Transverse colon (tissue), 4 donors: ENCODE measurements at regions not wholly inside any gene's neighbourhood (a gene's known extent, or its start where the extent isn't known, plus 50 kb on each side); places are given as distances from the start of the nearest gene placed in this dataset.

Experiments
- DNase-seq: peaks from one replicate; pipeline ENCODE4 v3.0.0-alpha.2; 2019
- H3K27ac ChIP-seq, 4 donors: fragments of 200-600 bp; sonication (generic); 2 replicates each; pipeline ENCODE4 v1.5.1; 2016 to 2018; ENCODE audit warnings: inconsistent platforms in 4 of 4
- H3K27me3 ChIP-seq: fragments of 200-600 bp; sonication (generic); 2 replicates; pipeline ENCODE4 v1.5.1; 2017; ENCODE audit warnings: inconsistent platforms
- H3K36me3 ChIP-seq, 4 donors: fragments of 200-600 bp; sonication (generic); 2 replicates each; pipeline ENCODE4 v1.5.1; 2017 to 2019; ENCODE audit warnings: inconsistent platforms in 4 of 4
- H3K4me1 ChIP-seq, 4 donors: fragments of 200-600 bp; sonication (generic); 2 replicates each; pipeline ENCODE4 v1.5.1; 2017 to 2020; ENCODE audit warnings: inconsistent platforms in 4 of 4
- H3K4me3 ChIP-seq, 4 donors: fragments of 200-600 bp; sonication (generic); 1 replicate in 1 of 4; 2 replicates in 3 of 4; pipeline versions ENCODE4 v1.5.1 to v1.6.1; 2017 to 2019; ENCODE audit warnings: inconsistent platforms in 4 of 4
- H3K9me3 ChIP-seq, 2 donors: fragments of 200-600 bp; sonication (generic); 2 replicates each; pipeline ENCODE4 v1.5.1; 2017 to 2019; ENCODE audit warnings: inconsistent platforms in 2 of 2
- EP300 ChIP-seq: sonication (generic); formaldehyde crosslinking; IDR thresholded peaks from one replicate; pipeline ENCODE4 v1.6.1; 2017; ENCODE audit warnings: antibody characterized with exemption, low read depth
- POLR2A ChIP-seq: fragments of 450-650 bp; IDR thresholded peaks from one replicate; pipeline ENCODE4 v1.6.1; 2016; ENCODE audit warnings: antibody characterized with exemption, mild to moderate bottlenecking, moderate library complexity
- POLR2AphosphoS5 ChIP-seq, 3 donors: sonication (generic); formaldehyde crosslinking; IDR thresholded peaks; one replicate each; pipeline ENCODE4 v1.6.1; 2016; ENCODE audit warnings: antibody characterized with exemption in 3 of 3
- WGBS, 2 donors: methylation state at CpG; one replicate each; pipeline ENCODE4 v1.1.5; 2018; ENCODE audit warnings: low coverage in 1 of 2; 5-methylcytosine and 5-hydroxymethylcytosine counted together
- in situ Hi-C, 4 donors: fragments of 200-750 bp; cut with MboI; loops; one replicate each; pipeline versions ENCODE4 v1.15.0 to v1.15.1; 2017; ENCODE audit warnings: low sequenced_read_pairs in 3 of 4, low pct_ligation_motif_present in 1 of 4, low pct_unique_long_range_greater_than_20kb in 1 of 4
- intact Hi-C: fragments of 100-400 bp; cut with DNase I; formaldehyde crosslinking; loops from one replicate; pipeline ENCODE4 v1.15.1; 2023; ENCODE audit warnings: low total_unique reads
- TF ChIP-seq, protein P1 (sequence below), 5 experiments: fragments of 200-600 bp in 3 of 5; fragments of 450-650 bp in 2 of 5; sonication (generic) in 3 of 5; IDR thresholded peaks; 1 replicate in 2 of 5; 2 replicates in 3 of 5; pipeline ENCODE4 v1.5.1; 2016 to 2017; ENCODE audit warnings: antibody characterized with exemption in 5 of 5, inconsistent platforms in 3 of 5, mild to moderate bottlenecking in 2 of 5, moderate library complexity in 1 of 5

DNA sequence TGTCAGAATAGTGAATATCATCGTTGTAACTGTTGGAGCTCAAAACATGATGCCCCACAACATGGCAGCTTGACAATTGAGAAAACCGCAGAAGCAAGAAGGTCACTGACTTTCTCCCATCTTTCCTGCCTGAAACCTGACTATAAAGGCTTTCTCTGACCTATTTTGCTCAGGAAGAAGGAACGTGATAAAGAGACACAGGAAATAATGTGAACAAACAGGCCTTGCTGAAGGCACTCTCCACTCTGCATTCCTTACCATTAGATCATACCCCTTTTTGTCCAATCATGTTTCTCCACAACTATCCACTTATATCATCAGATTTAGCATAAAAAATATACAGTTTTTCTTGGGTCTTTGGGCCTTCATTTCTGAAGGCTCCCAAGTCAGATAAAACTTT, 916.8 kb downstream of the METTL15 start:
- in situ Hi-C loops, result loop anchor here in 1 of 4 donors (25.0 kb wide), 1 partner anchor 88 kb away; no protein-coding TSS in a partner anchor
- H3K4me1 ChIP-seq, result no peaks in the 10 kb centered on the region
- DNase-seq, result no peak
- H3K4me3 ChIP-seq, result no peak overlapping the region
- WGBS, 2 donors, result 58 to 65% methylated on average over 3 of the region's 3 CpGs
- H3K9me3 ChIP-seq, result peaks cover 4 to 5% of the 10 kb centered on the region in 2 donors
- H3K27ac ChIP-seq, result no peak overlapping the region
- no peaks in the 10 kb centered on the region for H3K36me3 ChIP-seq
- intact Hi-C loops, result no loop called here
- H3K27me3 ChIP-seq, result no peaks in the 10 kb centered on the region
- no peak for TF ChIP-seq POLR2A
- TF ChIP-seq, protein P1, sequence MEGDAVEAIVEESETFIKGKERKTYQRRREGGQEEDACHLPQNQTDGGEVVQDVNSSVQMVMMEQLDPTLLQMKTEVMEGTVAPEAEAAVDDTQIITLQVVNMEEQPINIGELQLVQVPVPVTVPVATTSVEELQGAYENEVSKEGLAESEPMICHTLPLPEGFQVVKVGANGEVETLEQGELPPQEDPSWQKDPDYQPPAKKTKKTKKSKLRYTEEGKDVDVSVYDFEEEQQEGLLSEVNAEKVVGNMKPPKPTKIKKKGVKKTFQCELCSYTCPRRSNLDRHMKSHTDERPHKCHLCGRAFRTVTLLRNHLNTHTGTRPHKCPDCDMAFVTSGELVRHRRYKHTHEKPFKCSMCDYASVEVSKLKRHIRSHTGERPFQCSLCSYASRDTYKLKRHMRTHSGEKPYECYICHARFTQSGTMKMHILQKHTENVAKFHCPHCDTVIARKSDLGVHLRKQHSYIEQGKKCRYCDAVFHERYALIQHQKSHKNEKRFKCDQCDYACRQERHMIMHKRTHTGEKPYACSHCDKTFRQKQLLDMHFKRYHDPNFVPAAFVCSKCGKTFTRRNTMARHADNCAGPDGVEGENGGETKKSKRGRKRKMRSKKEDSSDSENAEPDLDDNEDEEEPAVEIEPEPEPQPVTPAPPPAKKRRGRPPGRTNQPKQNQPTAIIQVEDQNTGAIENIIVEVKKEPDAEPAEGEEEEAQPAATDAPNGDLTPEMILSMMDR (IDR thresholded peaks at IDR 0.05), result no peak
- TF ChIP-seq POLR2AphosphoS5 (IDR thresholded peaks at IDR 0.05), result no peak
- TF ChIP-seq EP300, result no peak

DNA sequence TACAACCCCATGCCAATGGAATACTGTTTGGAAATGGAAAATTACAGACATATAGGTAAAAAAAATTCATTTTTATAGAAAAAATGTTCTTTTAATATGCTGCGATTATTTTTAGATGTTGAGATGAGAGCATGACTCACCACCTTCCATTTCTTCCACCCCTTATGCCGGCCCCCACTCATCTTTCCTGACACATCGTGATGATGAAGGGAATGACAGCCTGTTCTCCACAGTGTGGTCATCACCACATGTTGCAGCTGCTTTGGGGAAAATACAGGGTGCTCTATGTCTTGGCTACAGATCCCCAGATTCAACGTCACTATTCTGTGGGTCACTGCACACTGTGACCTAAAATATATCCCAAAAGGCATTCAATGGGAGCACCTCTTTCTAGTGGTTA, 916.2 kb downstream of the METTL15 start:
- Histone ChIP-seq H3K4me3 (no peak overlapping the region), H3K36me3 (no peaks in the 10 kb centered on the region), H3K9me3 (peaks cover 4 to 5% of the 10 kb centered on the region in 2 donors), H3K4me1 (no peaks in the 10 kb centered on the region), H3K27me3 (no peaks in the 10 kb centered on the region), H3K27ac (no peak overlapping the region)
- no peak for TF ChIP-seq POLR2A
- TF ChIP-seq POLR2AphosphoS5 (IDR thresholded peaks at IDR 0.05), result no peak
- no peak for TF ChIP-seq EP300
- TF ChIP-seq, protein P1 (IDR thresholded peaks at IDR 0.05), result no peak
- no peak for DNase-seq
- 71 to 82% methylated on average over 3 to 4 of the region's 4 CpGs for WGBS, 2 donors
- in situ Hi-C loops, result no loop called here
- intact Hi-C loops, result no loop called here

DNA sequence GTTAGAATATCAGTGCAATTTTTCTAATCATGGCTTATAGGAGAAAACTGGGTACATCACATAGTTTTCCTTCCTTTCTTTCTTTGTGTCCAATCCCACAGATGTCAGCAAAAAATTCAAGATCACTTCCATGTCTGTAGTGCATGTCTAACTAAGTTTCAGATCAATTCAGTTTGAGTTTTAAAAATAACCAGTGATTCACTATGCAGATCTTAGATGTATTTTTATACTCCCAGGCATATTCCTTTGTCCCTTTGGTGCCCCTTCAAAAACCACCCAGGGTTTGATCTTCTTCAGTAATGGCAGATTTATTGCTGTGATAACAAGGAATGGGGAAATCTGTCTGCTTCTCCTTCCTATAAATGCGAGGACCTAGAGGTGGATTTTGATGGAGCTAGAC, 915.6 kb downstream of the METTL15 start:
- no peak for DNase-seq
- Histone ChIP-seq H3K9me3 (peaks cover 4% of the 10 kb centered on the region in 2 donors), H3K4me3 (no peak overlapping the region), H3K4me1 (no peaks in the 10 kb centered on the region), H3K36me3 (no peaks in the 10 kb centered on the region), H3K27me3 (no peaks in the 10 kb centered on the region), H3K27ac (no peak overlapping the region)
- in situ Hi-C loops, result no loop called here
- TF ChIP-seq EP300, result no peak
- TF ChIP-seq, protein P1 (IDR thresholded peaks at IDR 0.05), result no peak
- intact Hi-C loops, result no loop called here
- 78 to 83% methylated on average over 1 of the region's 1 CpG for WGBS, 2 donors

DNA sequence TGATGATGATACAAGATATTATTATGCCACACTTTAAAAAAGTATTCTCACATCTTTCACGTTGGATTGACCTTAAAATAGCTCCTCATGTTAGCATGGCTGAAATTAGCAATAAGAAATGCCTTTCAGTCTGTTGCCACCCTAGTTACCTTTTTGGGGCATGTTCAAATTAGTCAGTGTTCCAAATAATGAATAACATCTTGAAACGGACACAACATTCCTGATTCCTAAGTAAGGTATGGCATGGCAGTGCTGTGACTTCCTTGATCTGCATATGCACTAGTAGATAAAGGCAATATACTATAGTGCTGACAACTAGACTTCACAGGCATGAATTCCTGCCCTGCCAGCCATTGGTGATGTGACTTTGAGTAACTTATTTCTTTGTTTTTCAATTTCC, 914.5 kb downstream of the METTL15 start:
- Histone ChIP-seq H3K36me3 (no peaks in the 10 kb centered on the region), H3K4me3 (no peak overlapping the region), H3K27me3 (no peaks in the 10 kb centered on the region), H3K9me3 (no peaks in the 10 kb centered on the region), H3K4me1 (no peaks in the 10 kb centered on the region), H3K27ac (no peak overlapping the region)
- DNase-seq, result no peak
- 45% methylated on average over 2 of the region's 2 CpGs; no CpG with 5 or more reads in 1 of the 2 donors for WGBS, 2 donors
- in situ Hi-C loops, result no loop called here
- no peak for TF ChIP-seq POLR2AphosphoS5 (IDR thresholded peaks at IDR 0.05)
- TF ChIP-seq, protein P1 (IDR thresholded peaks at IDR 0.05), result no peak
- no peak for TF ChIP-seq POLR2A
- no peak for TF ChIP-seq EP300
- intact Hi-C loops, result no loop called here
